Suprapubic skin (tissue), 2 donors: ENCODE measurements at regions not wholly inside any gene's neighbourhood (a gene's known extent, or its start where the extent isn't known, plus 50 kb on each side); places are given as distances from the start of the nearest gene placed in this dataset.

Experiments
- EP300 ChIP-seq: sonication (generic); formaldehyde crosslinking; IDR thresholded peaks from one replicate; pipeline ENCODE4 v1.6.1; 2017; ENCODE audit warnings: antibody characterized with exemption
- POLR2A ChIP-seq, 2 donors: fragments of 450-650 bp; IDR thresholded peaks; one replicate each; pipeline ENCODE4 v1.6.1; 2017; ENCODE audit warnings: antibody characterized with exemption in 2 of 2, mild to moderate bottlenecking in 2 of 2, moderate library complexity in 2 of 2

- TF ChIP-seq POLR2A (IDR thresholded peaks at IDR 0.05) (no peak), EP300 (no peak)
Measured at GRCh38 chr2:215664847-215665525, 229.1 kb upstream of the FN1 start.
